ENCODE measurements at regions not wholly inside any gene's neighbourhood (a gene's known extent, or its start where the extent isn't known, plus 50 kb on each side); places are given as distances from the start of the nearest gene placed in this dataset.

- H3K9me3 ChIP-seq (ENCODE audit: low read depth): no peaks in the 10 kb centered on the region
- no peak overlapping the region for H3K4me2 ChIP-seq
- no peaks in the 10 kb centered on the region for H3K9me3 Mint-ChIP-seq
- H3K36me3 ChIP-seq: no peaks in the 10 kb centered on the region
- H3K27me3 ChIP-seq: no peaks in the 10 kb centered on the region
- no peak overlapping the region for H3K27ac ChIP-seq
- peaks cover 2% of the 10 kb centered on the region for H3K27me3 Mint-ChIP-seq (ENCODE audit: insufficient read depth, low read depth)
- H3K4me1 ChIP-seq: no peaks in the 10 kb centered on the region
- no peak overlapping the region for H2AFZ ChIP-seq (replicated peaks)
- no peak overlapping the region for H3K9ac ChIP-seq
- no peak for DNase-seq (ENCODE audit: low spot score)
- H3K36me3 Mint-ChIP-seq: no peaks in the 10 kb centered on the region
- no peak overlapping the region for H3K27ac Mint-ChIP-seq
- no peak overlapping the region for H3K4me3 ChIP-seq
- no peaks in the 10 kb centered on the region for H4K20me1 ChIP-seq (ENCODE audit: low read depth)
- H3F3A ChIP-seq (ENCODE audit: low read depth): no peaks in the 10 kb centered on the region
- TF ChIP-seq EZH2phosphoT487 (IDR thresholded peaks at IDR 0.05) (no peak), CTCF (IDR thresholded peaks at IDR 0.05) (no peak), EZH2 (IDR thresholded peaks at IDR 0.05) (no peak)
- H3K4me3 Mint-ChIP-seq: no peak overlapping the region
- H3K79me2 ChIP-seq (ENCODE audit: low read depth): no peaks in the 10 kb centered on the region
- H3K4me1 Mint-ChIP-seq: peaks cover 4% of the 10 kb centered on the region
These were observed 85.5 kb upstream of the ACTBL2 start for GRCh38 chr5:57568136-57568535.

GRCh38 chr5:57566914-57567313 lies 84.3 kb upstream of the ACTBL2 start:
- H3K4me3 Mint-ChIP-seq: no peak overlapping the region
- no peak for DNase-seq (ENCODE audit: low spot score)
- no peaks in the 10 kb centered on the region for H3K27me3 ChIP-seq
- H4K20me1 ChIP-seq (ENCODE audit: low read depth): no peaks in the 10 kb centered on the region
- no peaks in the 10 kb centered on the region for H3K36me3 Mint-ChIP-seq
- H3K27ac ChIP-seq: no peak overlapping the region
- H3K27ac Mint-ChIP-seq: no peak overlapping the region
- H3K4me2 ChIP-seq: no peak overlapping the region
- H3F3A ChIP-seq (ENCODE audit: low read depth): no peaks in the 10 kb centered on the region
- no peaks in the 10 kb centered on the region for H3K4me1 ChIP-seq
- H3K4me1 Mint-ChIP-seq: peaks cover 4% of the 10 kb centered on the region
- H3K79me2 ChIP-seq (ENCODE audit: low read depth): no peaks in the 10 kb centered on the region
- no peaks in the 10 kb centered on the region for H3K36me3 ChIP-seq
- peaks cover 2% of the 10 kb centered on the region for H3K27me3 Mint-ChIP-seq (ENCODE audit: insufficient read depth, low read depth)
- H2AFZ ChIP-seq (replicated peaks): no peak overlapping the region
- no peak overlapping the region for H3K9ac ChIP-seq
- no peak overlapping the region for H3K4me3 ChIP-seq
- TF ChIP-seq CTCF (IDR thresholded peaks at IDR 0.05) (no peak), EZH2phosphoT487 (IDR thresholded peaks at IDR 0.05) (no peak), EZH2 (IDR thresholded peaks at IDR 0.05) (no peak)
- H3K9me3 Mint-ChIP-seq: no peaks in the 10 kb centered on the region
- H3K9me3 ChIP-seq (ENCODE audit: low read depth): no peaks in the 10 kb centered on the region

DNA sequence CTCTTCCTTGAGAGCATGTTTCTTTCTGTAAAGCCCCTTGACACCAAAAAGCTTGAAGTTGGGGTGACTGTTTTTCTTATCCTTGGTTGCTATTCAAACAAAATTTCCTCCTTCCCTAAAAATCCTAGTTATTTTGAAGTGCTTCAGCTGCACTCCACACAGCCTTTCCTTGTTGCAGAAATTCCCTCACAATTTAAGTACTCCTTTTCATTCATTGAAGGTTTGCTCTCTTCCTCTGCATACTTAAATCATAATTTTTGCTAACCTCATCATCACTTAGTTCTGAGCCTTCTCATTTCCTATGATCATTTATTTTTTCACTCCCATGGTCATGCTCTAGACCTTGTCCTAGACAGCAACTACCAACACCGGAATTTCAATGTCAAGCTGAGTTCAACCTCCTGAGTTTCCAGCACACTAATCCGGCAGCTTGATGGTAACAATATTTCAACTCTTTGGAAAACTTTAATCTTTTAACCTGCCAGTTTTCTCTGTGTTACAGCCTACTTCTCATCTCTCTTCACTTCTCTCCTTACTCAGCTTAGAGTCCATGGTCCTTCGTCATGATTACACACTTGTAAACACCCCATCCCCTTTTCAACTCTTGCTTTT lies 78.7 kb upstream of the ACTBL2 start:
- no peak overlapping the region for H2AFZ ChIP-seq (replicated peaks)
- Mint-ChIP-seq H3K36me3 (no peaks in the 10 kb centered on the region), H3K27ac (no peak overlapping the region)

More for the DNA sequence above, 78.7 kb upstream of the ACTBL2 start:
- Histone ChIP-seq H4K20me1 (ENCODE audit: low read depth) (no peaks in the 10 kb centered on the region), H3K27ac (no peak overlapping the region), H3F3A (ENCODE audit: low read depth) (no peaks in the 10 kb centered on the region), H3K79me2 (ENCODE audit: low read depth) (no peaks in the 10 kb centered on the region), H3K9me3 (ENCODE audit: low read depth) (no peaks in the 10 kb centered on the region), H3K9ac (no peak overlapping the region), H3K4me3 (no peak overlapping the region), H3K4me2 (no peak overlapping the region), H3K4me1 (no peaks in the 10 kb centered on the region), H3K27me3 (no peaks in the 10 kb centered on the region), H3K36me3 (no peaks in the 10 kb centered on the region)
- no peak overlapping the region for H3K4me3 Mint-ChIP-seq
- TF ChIP-seq CTCF (IDR thresholded peaks at IDR 0.05) (no peak), EZH2phosphoT487 (IDR thresholded peaks at IDR 0.05) (no peak), EZH2 (IDR thresholded peaks at IDR 0.05) (no peak)
- H3K27me3 Mint-ChIP-seq (ENCODE audit: insufficient read depth, low read depth): peaks cover 3% of the 10 kb centered on the region
- no peak for DNase-seq (ENCODE audit: low spot score)
- no peaks in the 10 kb centered on the region for H3K4me1 Mint-ChIP-seq
- peaks cover 3% of the 10 kb centered on the region for H3K9me3 Mint-ChIP-seq
